ENCODE measurements at regions not wholly inside any gene's neighbourhood (a gene's known extent, or its start where the extent isn't known, plus 50 kb on each side); places are given as distances from the start of the nearest gene placed in this dataset.

GRCh38 chr10:26624006-26624405 is 73.5 kb upstream of the PDSS1 start:
- no peaks in the 10 kb centered on the region for H3K9me3 ChIP-seq (ENCODE audit: insufficient read depth, low read depth, low read length)
- H3K4me3 ChIP-seq (ENCODE audit: insufficient read depth, low read depth, low read length): no peak overlapping the region
- H3K36me3 ChIP-seq (ENCODE audit: insufficient read depth, low read length): no peaks in the 10 kb centered on the region
- H3K9me3 Mint-ChIP-seq (ENCODE audit: unreplicated experiment): no peaks in the 10 kb centered on the region
- H2AFZ ChIP-seq (ENCODE audit: low read depth, low read length): no peak overlapping the region
- H3K4me1 ChIP-seq (ENCODE audit: insufficient read depth, low read length): no peaks in the 10 kb centered on the region
- TF ChIP-seq CTCF (IDR thresholded peaks at IDR 0.05; ENCODE audit: insufficient read depth, low read depth, low read length) (no peak), EZH2 (IDR thresholded peaks at IDR 0.05; ENCODE audit: insufficient read depth, low read length) (no peak)
- H3K27ac ChIP-seq (ENCODE audit: low read depth, low read length): no peak overlapping the region
- peaks cover 15% of the 10 kb centered on the region for H3K27me3 Mint-ChIP-seq (ENCODE audit: low read depth, unreplicated experiment)
- no peaks in the 10 kb centered on the region for H4K20me1 ChIP-seq (ENCODE audit: insufficient read depth, low read length)
- H3K4me3 Mint-ChIP-seq (ENCODE audit: unreplicated experiment): no peak overlapping the region
- no peak overlapping the region for H3K4me2 ChIP-seq (ENCODE audit: low read length)
- H3K36me3 Mint-ChIP-seq (ENCODE audit: low read depth, unreplicated experiment): no peaks in the 10 kb centered on the region
- FAIRE-seq (no peak), DNase-seq (ENCODE audit: low read depth) (no peak)
- no peaks in the 10 kb centered on the region for H3K79me2 ChIP-seq (ENCODE audit: insufficient read depth, low read length)
- no peaks in the 10 kb centered on the region for H3K27me3 ChIP-seq (ENCODE audit: insufficient read depth, low read length)
- H3K27ac Mint-ChIP-seq (ENCODE audit: unreplicated experiment): no peak overlapping the region
- no peaks in the 10 kb centered on the region for H3K4me1 Mint-ChIP-seq (ENCODE audit: low read depth, unreplicated experiment)
- H3K9ac ChIP-seq (ENCODE audit: low read length): no peak overlapping the region

DNA sequence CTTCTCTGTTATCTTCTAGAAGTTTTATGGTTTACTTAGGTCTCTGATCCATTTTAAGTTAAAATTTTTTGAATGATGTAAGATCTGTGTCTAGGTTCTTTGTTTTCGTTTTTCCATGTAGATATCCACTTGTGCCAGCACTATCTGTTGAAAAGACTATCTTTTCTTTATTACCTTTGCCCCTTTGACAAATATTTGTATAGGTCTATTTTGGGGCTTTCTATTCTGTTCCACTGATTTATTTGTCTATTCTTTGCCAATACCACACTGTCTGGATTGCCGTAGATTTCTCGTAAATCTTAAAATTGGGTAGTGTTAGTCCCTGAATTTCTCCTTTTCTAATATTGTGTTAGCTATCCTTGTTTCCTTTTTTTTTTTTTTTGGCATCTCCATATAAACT is 71.4 kb upstream of the PDSS1 start:
- FAIRE-seq: no peak
- H3K4me1 ChIP-seq (ENCODE audit: insufficient read depth, low read length): no peaks in the 10 kb centered on the region
- H3K9me3 Mint-ChIP-seq (ENCODE audit: unreplicated experiment): no peaks in the 10 kb centered on the region
- H2AFZ ChIP-seq (ENCODE audit: low read depth, low read length): no peak overlapping the region
- H4K20me1 ChIP-seq (ENCODE audit: insufficient read depth, low read length): no peaks in the 10 kb centered on the region
- no peak overlapping the region for H3K9ac ChIP-seq (ENCODE audit: low read length)
- no peak for DNase-seq (ENCODE audit: low read depth)
- no peaks in the 10 kb centered on the region for H3K36me3 ChIP-seq (ENCODE audit: insufficient read depth, low read length)
- no peaks in the 10 kb centered on the region for H3K79me2 ChIP-seq (ENCODE audit: insufficient read depth, low read length)
- H3K4me2 ChIP-seq (ENCODE audit: low read length): no peak overlapping the region
- H3K4me3 ChIP-seq (ENCODE audit: insufficient read depth, low read depth, low read length): no peak overlapping the region
- H3K4me3 Mint-ChIP-seq (ENCODE audit: unreplicated experiment): no peak overlapping the region
- no peaks in the 10 kb centered on the region for H3K4me1 Mint-ChIP-seq (ENCODE audit: low read depth, unreplicated experiment)
- no peaks in the 10 kb centered on the region for H3K27me3 ChIP-seq (ENCODE audit: insufficient read depth, low read length)
- no peaks in the 10 kb centered on the region for H3K36me3 Mint-ChIP-seq (ENCODE audit: low read depth, unreplicated experiment)
- no peaks in the 10 kb centered on the region for H3K9me3 ChIP-seq (ENCODE audit: insufficient read depth, low read depth, low read length)
- TF ChIP-seq EZH2 (IDR thresholded peaks at IDR 0.05; ENCODE audit: insufficient read depth, low read length) (no peak), CTCF (IDR thresholded peaks at IDR 0.05; ENCODE audit: insufficient read depth, low read depth, low read length) (no peak)
- peaks cover 15% of the 10 kb centered on the region for H3K27me3 Mint-ChIP-seq (ENCODE audit: low read depth, unreplicated experiment)
- H3K27ac Mint-ChIP-seq (ENCODE audit: unreplicated experiment): no peak overlapping the region
- no peak overlapping the region for H3K27ac ChIP-seq (ENCODE audit: low read depth, low read length)

GRCh38 chr10:26627324-26627723 is 70.2 kb upstream of the PDSS1 start:
- Mint-ChIP-seq H3K27ac (ENCODE audit: unreplicated experiment) (no peak overlapping the region), H3K27me3 (ENCODE audit: low read depth, unreplicated experiment) (peaks cover 6% of the 10 kb centered on the region), H3K36me3 (ENCODE audit: low read depth, unreplicated experiment) (no peaks in the 10 kb centered on the region), H3K4me3 (ENCODE audit: unreplicated experiment) (no peak overlapping the region), H3K4me1 (ENCODE audit: low read depth, unreplicated experiment) (no peaks in the 10 kb centered on the region), H3K9me3 (ENCODE audit: unreplicated experiment) (no peaks in the 10 kb centered on the region)
- no peak for DNase-seq (ENCODE audit: low read depth)
- Histone ChIP-seq H2AFZ (ENCODE audit: low read depth, low read length) (no peak overlapping the region), H3K27ac (ENCODE audit: low read depth, low read length) (no peak overlapping the region), H3K27me3 (ENCODE audit: insufficient read depth, low read length) (no peaks in the 10 kb centered on the region), H3K4me3 (ENCODE audit: insufficient read depth, low read depth, low read length) (no peak overlapping the region), H4K20me1 (ENCODE audit: insufficient read depth, low read length) (no peaks in the 10 kb centered on the region), H3K9me3 (ENCODE audit: insufficient read depth, low read depth, low read length) (no peaks in the 10 kb centered on the region), H3K79me2 (ENCODE audit: insufficient read depth, low read length) (no peaks in the 10 kb centered on the region), H3K4me1 (ENCODE audit: insufficient read depth, low read length) (no peaks in the 10 kb centered on the region), H3K4me2 (ENCODE audit: low read length) (no peak overlapping the region), H3K36me3 (ENCODE audit: insufficient read depth, low read length) (no peaks in the 10 kb centered on the region), H3K9ac (ENCODE audit: low read length) (no peak overlapping the region)
- no peak for FAIRE-seq
- TF ChIP-seq EZH2 (IDR thresholded peaks at IDR 0.05; ENCODE audit: insufficient read depth, low read length) (no peak), CTCF (IDR thresholded peaks at IDR 0.05; ENCODE audit: insufficient read depth, low read depth, low read length) (no peak)
